ENCODE measurements at regions not wholly inside any gene's neighbourhood (a gene's known extent, or its start where the extent isn't known, plus 50 kb on each side); places are given as distances from the start of the nearest gene placed in this dataset.

- WGBS (ENCODE audit: missing lambda C conversion rate): 65% methylated on average over 11 of the region's 11 CpGs
- TF ChIP-seq MAX (IDR thresholded peaks at IDR 0.05): no peak
- no peak for TF ChIP-seq MYC (IDR thresholded peaks at IDR 0.05; ENCODE audit: borderline replicate concordance, low read length)
- no peak for TF ChIP-seq HDAC2 (IDR thresholded peaks at IDR 0.05)
- no peak for TF ChIP-seq RCOR1 (IDR thresholded peaks at IDR 0.05; ENCODE audit: low read depth, low read length)
- no peak for TF ChIP-seq HMGXB4 (CRISPR knock-in tag; IDR thresholded peaks at IDR 0.05; ENCODE audit: borderline replicate concordance)
- no peak for TF ChIP-seq EHF (CRISPR knock-in tag; IDR thresholded peaks at IDR 0.05)
- no peak for TF ChIP-seq ZNF302 (CRISPR knock-in tag; IDR thresholded peaks at IDR 0.05)
- no peak for TF ChIP-seq ZFP36 (IDR thresholded peaks at IDR 0.05; ENCODE audit: borderline replicate concordance, partially characterized antibody)
- no peak for TF ChIP-seq JUN (IDR thresholded peaks at IDR 0.05)
- TF ChIP-seq RNF2 (IDR thresholded peaks at IDR 0.05; ENCODE audit: borderline replicate concordance, low read depth): no peak
- TF ChIP-seq JUNB (IDR thresholded peaks at IDR 0.05): no peak
- TF ChIP-seq POLR2A (IDR thresholded peaks at IDR 0.05; ENCODE audit: low read length): no peak
- FAIRE-seq (no peak), DNase-seq (ENCODE audit: low read depth in 1 of 2, low spot score in 1 of 2) (no peak), ATAC-seq (no peak)
- H3K4me1 ChIP-seq: no peaks in the 10 kb centered on the region
- H3K4me3 ChIP-seq: no peak overlapping the region
- no peak overlapping the region for H3K4me2 ChIP-seq
- POLR2A ChIA-PET: no interaction called here
- H3K9me3 ChIP-seq: no peaks in the 10 kb centered on the region
- CTCF ChIA-PET: interaction anchor here (1.0 to 1.2 kb wide), 2 partner anchors 26 to 31 kb away, joined by 3 to 4 read pairs; no protein-coding TSS in a partner anchor
- no peak overlapping the region for H3K27ac ChIP-seq
Measured at GRCh38 chr2:204114295-204115136, 178.0 kb downstream of the ICOS start.

- Histone ChIP-seq H3K4me1 (no peaks in the 10 kb centered on the region), H3K27ac (no peak overlapping the region), H3K9me3 (no peaks in the 10 kb centered on the region), H3K4me3 (no peak overlapping the region), H3K4me2 (no peak overlapping the region)
- TF ChIP-seq E2F6 (IDR thresholded peaks at IDR 0.05; ENCODE audit: borderline replicate concordance, low read depth) (no peak), MAFK (IDR thresholded peaks at IDR 0.05; ENCODE audit: partially characterized antibody) (peak; percentile 20)
- DNase-seq (ENCODE audit: low read depth in 1 of 2, low spot score in 1 of 2) (no peak), ATAC-seq (no peak), FAIRE-seq (no peak)
- POLR2A ChIA-PET: no interaction called here
- WGBS (ENCODE audit: missing lambda C conversion rate): 68% methylated on average over 5 of the region's 5 CpGs
- CTCF ChIA-PET: interaction anchor here (0.8 to 1.2 kb wide), 3 partner anchors 25 to 58 kb away, joined by 3 to 4 read pairs (median 3); no protein-coding TSS in a partner anchor
Measured at GRCh38 chr2:204115137-204116056, 178.8 kb downstream of the ICOS start.

GRCh38 chr2:204116159-204116792, 179.7 kb downstream of the ICOS start:
- Histone ChIP-seq H3K9me3 (no peaks in the 10 kb centered on the region), H3K27ac (no peak overlapping the region), H3K4me1 (no peaks in the 10 kb centered on the region), H3K4me3 (no peak overlapping the region), H3K4me2 (no peak overlapping the region)
- ATAC-seq: no peak
- POLR2A ChIA-PET: no interaction called here
- FAIRE-seq: no peak
- CTCF ChIA-PET: interaction anchor here (0.8 to 1.2 kb wide), 2 partner anchors 29 to 57 kb away, joined by 3 to 4 read pairs; no protein-coding TSS in a partner anchor
- DNase-seq (ENCODE audit: low read depth in 1 of 2, low spot score in 1 of 2): no peak
- WGBS (ENCODE audit: missing lambda C conversion rate): 51% methylated on average over 6 of the region's 6 CpGs
- TF ChIP-seq SMC3 (IDR thresholded peaks at IDR 0.05): no peak
- no peak for TF ChIP-seq CHD2 (IDR thresholded peaks at IDR 0.05; ENCODE audit: low read length, partially characterized antibody)
- TF ChIP-seq HOXB5 (CRISPR knock-in tag; IDR thresholded peaks at IDR 0.05): no peak
- no peak for TF ChIP-seq CBX2 (IDR thresholded peaks at IDR 0.05; ENCODE audit: borderline replicate concordance, low read depth)
- TF ChIP-seq GATA3 (IDR thresholded peaks at IDR 0.05; ENCODE audit: borderline replicate concordance): no peak
- TF ChIP-seq EHMT2 (IDR thresholded peaks at IDR 0.05; ENCODE audit: low read depth): no peak
- no peak for TF ChIP-seq MAFK (IDR thresholded peaks at IDR 0.05; ENCODE audit: partially characterized antibody)
- no peak for TF ChIP-seq ZFP36 (IDR thresholded peaks at IDR 0.05; ENCODE audit: borderline replicate concordance, partially characterized antibody)
- no peak for TF ChIP-seq FOSL2 (IDR thresholded peaks at IDR 0.05)
- TF ChIP-seq FOSL2 (CRISPR knock-in tag; IDR thresholded peaks at IDR 0.05): no peak
- no peak for TF ChIP-seq BCL3 (IDR thresholded peaks at IDR 0.05)
- no peak for TF ChIP-seq ATOH8 (CRISPR knock-in tag; IDR thresholded peaks at IDR 0.05; ENCODE audit: low read depth)
- no peak for TF ChIP-seq HOXA7 (CRISPR knock-in tag; IDR thresholded peaks at IDR 0.05)
- TF ChIP-seq HES2 (IDR thresholded peaks at IDR 0.05): no peak
- no peak for TF ChIP-seq CHD4 (IDR thresholded peaks at IDR 0.05; ENCODE audit: borderline replicate concordance)
